Prostate gland (tissue), 2 donors: ENCODE measurements at regions not wholly inside any gene's neighbourhood (a gene's known extent, or its start where the extent isn't known, plus 50 kb on each side); places are given as distances from the start of the nearest gene placed in this dataset.

Experiments used
- DNase-seq: peaks from one replicate; pipeline ENCODE4 v3.0.0-alpha.2; 2019; ENCODE audit warnings: low spot score
- H3K27ac ChIP-seq, 2 donors: fragments of 200-600 bp; sonication (generic); 2 replicates each; pipeline ENCODE4 v1.5.1; 2017 to 2019
- H3K27me3 ChIP-seq: fragments of 200-600 bp; sonication (generic); replicated peaks from 2 replicates; pipeline ENCODE4 v1.5.1; 2019; ENCODE audit not compliant: insufficient read depth
- H3K36me3 ChIP-seq, 2 donors: fragments of 200-600 bp; sonication (generic); 1 replicate in 1 of 2; 2 replicates in 1 of 2; pipeline versions ENCODE4 v1.5.1 to v1.8.1; 2017 to 2019
- H3K4me1 ChIP-seq: fragments of 200-600 bp; sonication (generic); replicated peaks from 2 replicates; pipeline ENCODE4 v1.5.1; 2019
- H3K4me3 ChIP-seq, 2 donors: fragments of 200-600 bp; sonication (generic); 2 replicates each; pipeline ENCODE4 v1.5.1; 2017 to 2019
- H3K9me3 ChIP-seq: fragments of 200-600 bp; sonication (generic); 2 replicates; pipeline ENCODE4 v1.5.1; 2017
- POLR2A ChIP-seq: fragments of 450-650 bp; IDR thresholded peaks from one replicate; pipeline ENCODE4 v1.6.1; 2016; ENCODE audit warnings: antibody characterized with exemption, mild to moderate bottlenecking
- POLR2AphosphoS5 ChIP-seq: sonication (generic); formaldehyde crosslinking; IDR thresholded peaks from one replicate; pipeline ENCODE4 v1.6.1; 2017; ENCODE audit warnings: antibody characterized with exemption
- WGBS: methylation state at CpG from one replicate; pipeline ENCODE4 v1.1.5; 2018; 5-methylcytosine and 5-hydroxymethylcytosine counted together
- intact Hi-C: fragments of 100-400 bp; cut with DNase I; formaldehyde crosslinking; loops from one replicate; pipeline ENCODE4 v1.14.2; 2022
- TF ChIP-seq, protein P1 (sequence below), 4 experiments: fragments of 200-600 bp in 2 of 4; fragments of 450-650 bp in 2 of 4; sonication (generic) in 2 of 4; IDR thresholded peaks; 1 replicate in 3 of 4; 2 replicates in 1 of 4; pipeline ENCODE4 v1.5.1; 2016 to 2019; ENCODE audit warnings: antibody characterized with exemption in 4 of 4, mild to moderate bottlenecking in 2 of 4, moderate library complexity in 2 of 4

DNA sequence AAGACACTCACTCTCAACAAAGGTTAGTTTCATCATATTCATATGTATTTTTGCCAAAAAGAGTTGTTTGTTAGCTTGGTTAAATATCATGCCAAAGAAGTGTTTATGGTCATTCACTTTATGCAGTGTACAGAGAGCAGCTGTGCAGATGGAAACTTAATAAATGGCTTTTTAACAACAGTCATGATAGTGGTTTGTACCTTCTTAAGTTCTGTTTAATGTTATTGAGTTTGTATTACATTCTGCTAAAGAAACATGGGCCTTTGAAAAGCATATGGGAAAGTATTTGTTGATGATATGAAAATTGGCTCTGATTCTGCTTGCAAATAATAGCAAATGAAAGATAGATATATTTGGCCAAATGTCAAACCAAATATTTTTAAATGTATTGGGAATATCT lies 607.3 kb downstream of the NCAM2 start:
- TF ChIP-seq, protein P1, sequence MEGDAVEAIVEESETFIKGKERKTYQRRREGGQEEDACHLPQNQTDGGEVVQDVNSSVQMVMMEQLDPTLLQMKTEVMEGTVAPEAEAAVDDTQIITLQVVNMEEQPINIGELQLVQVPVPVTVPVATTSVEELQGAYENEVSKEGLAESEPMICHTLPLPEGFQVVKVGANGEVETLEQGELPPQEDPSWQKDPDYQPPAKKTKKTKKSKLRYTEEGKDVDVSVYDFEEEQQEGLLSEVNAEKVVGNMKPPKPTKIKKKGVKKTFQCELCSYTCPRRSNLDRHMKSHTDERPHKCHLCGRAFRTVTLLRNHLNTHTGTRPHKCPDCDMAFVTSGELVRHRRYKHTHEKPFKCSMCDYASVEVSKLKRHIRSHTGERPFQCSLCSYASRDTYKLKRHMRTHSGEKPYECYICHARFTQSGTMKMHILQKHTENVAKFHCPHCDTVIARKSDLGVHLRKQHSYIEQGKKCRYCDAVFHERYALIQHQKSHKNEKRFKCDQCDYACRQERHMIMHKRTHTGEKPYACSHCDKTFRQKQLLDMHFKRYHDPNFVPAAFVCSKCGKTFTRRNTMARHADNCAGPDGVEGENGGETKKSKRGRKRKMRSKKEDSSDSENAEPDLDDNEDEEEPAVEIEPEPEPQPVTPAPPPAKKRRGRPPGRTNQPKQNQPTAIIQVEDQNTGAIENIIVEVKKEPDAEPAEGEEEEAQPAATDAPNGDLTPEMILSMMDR (IDR thresholded peaks at IDR 0.05) = no peak
- TF ChIP-seq POLR2AphosphoS5 (no peak), POLR2A (no peak)
- Histone ChIP-seq H3K27ac (no peak overlapping the region), H3K4me3 (no peak overlapping the region), H3K9me3 (no peaks in the 10 kb centered on the region), H3K4me1 (no peaks in the 10 kb centered on the region), H3K27me3 (no peaks in the 10 kb centered on the region), H3K36me3 (no peaks in the 10 kb centered on the region)
- DNase-seq = no peak
- intact Hi-C loops = no loop called here

DNA sequence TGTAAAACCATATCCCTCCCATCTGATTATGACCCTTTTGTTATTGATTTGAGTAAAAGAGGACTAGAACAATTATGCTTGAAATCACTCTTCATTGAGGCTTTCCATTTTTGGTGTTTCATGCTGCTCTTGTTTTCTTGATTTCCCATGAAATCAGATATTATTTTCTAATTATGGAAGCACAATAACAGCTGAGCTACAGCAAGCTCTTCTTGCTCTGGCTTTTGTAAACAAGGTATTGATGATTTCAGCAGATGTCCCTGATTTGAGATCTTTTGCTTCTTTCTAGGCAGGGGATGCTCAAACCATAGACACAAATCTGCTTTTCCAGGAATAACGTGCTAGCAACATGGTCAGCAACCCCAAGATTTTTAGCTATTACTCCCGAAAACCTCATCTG lies 607.8 kb downstream of the NCAM2 start:
- H3K27me3 ChIP-seq = no peaks in the 10 kb centered on the region
- intact Hi-C loops = no loop called here
- H3K4me1 ChIP-seq = no peaks in the 10 kb centered on the region
- no peak overlapping the region for H3K4me3 ChIP-seq
- no peaks in the 10 kb centered on the region for H3K36me3 ChIP-seq
- DNase-seq = no peak
- H3K9me3 ChIP-seq = no peaks in the 10 kb centered on the region
- H3K27ac ChIP-seq = no peak overlapping the region
- WGBS = 80% methylated on average over 2 of the region's 2 CpGs
- TF ChIP-seq, protein P1 (IDR thresholded peaks at IDR 0.05) = no peak
- TF ChIP-seq POLR2AphosphoS5 (no peak), POLR2A (no peak)

DNA sequence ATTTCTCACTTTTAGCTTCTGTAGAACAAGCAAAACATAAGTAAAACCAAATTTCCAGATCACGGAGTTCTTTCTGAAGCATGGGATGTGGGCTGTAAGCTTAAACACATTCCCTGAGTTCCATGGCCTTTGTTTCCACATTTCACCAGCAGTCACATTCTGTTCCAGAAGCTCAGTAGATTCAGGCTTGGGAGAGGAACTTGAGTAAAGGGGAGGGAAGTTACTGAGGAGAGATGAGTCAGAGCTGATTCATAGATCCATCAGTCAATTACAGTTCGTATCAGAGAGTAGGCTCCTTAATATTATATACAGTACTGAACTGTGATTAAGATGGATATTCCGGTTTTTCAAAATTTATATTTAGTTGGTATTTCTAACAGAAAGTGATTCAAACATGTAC lies 614.3 kb downstream of the NCAM2 start:
- WGBS = 54% methylated on average over 3 of the region's 3 CpGs
- no peak overlapping the region for H3K27ac ChIP-seq
- intact Hi-C loops = no loop called here

DNA sequence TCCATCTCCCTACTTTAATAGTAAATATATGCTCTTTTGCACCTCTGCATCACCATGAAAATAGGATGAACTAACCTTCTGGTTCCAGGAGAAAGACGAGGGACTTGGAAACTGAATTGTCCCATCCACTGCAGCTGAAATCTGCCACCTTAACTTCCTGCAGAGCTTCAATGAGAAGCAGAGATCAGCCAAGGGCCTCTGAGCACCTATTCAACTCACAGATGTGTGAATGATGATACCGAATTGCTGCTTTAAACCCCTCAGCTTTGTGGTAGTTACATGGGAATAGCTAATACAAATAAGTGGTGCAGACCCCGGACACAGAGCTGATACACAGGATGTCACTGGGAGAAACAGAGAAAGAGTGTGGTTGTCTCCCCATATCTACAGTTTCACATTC lies 616.8 kb downstream of the NCAM2 start:
- intact Hi-C loops = no loop called here
- TF ChIP-seq POLR2AphosphoS5 = no peak
- no peak for TF ChIP-seq POLR2A
- TF ChIP-seq, protein P1 (IDR thresholded peaks at IDR 0.05) = no peak
- Histone ChIP-seq H3K27ac (no peak overlapping the region), H3K36me3 (no peaks in the 10 kb centered on the region), H3K27me3 (no peaks in the 10 kb centered on the region), H3K9me3 (no peaks in the 10 kb centered on the region), H3K4me1 (no peaks in the 10 kb centered on the region), H3K4me3 (no peak overlapping the region)
- WGBS = 80% methylated on average over 3 of the region's 3 CpGs
- no peak for DNase-seq

More for the DNA sequence above, 614.3 kb downstream of the NCAM2 start:
- Histone ChIP-seq H3K36me3 (no peaks in the 10 kb centered on the region), H3K27me3 (no peaks in the 10 kb centered on the region), H3K9me3 (no peaks in the 10 kb centered on the region), H3K4me3 (no peak overlapping the region), H3K4me1 (no peaks in the 10 kb centered on the region)
- no peak for TF ChIP-seq POLR2A
- TF ChIP-seq, protein P1 (IDR thresholded peaks at IDR 0.05) = no peak
- TF ChIP-seq POLR2AphosphoS5 = no peak
- no peak for DNase-seq

DNA sequence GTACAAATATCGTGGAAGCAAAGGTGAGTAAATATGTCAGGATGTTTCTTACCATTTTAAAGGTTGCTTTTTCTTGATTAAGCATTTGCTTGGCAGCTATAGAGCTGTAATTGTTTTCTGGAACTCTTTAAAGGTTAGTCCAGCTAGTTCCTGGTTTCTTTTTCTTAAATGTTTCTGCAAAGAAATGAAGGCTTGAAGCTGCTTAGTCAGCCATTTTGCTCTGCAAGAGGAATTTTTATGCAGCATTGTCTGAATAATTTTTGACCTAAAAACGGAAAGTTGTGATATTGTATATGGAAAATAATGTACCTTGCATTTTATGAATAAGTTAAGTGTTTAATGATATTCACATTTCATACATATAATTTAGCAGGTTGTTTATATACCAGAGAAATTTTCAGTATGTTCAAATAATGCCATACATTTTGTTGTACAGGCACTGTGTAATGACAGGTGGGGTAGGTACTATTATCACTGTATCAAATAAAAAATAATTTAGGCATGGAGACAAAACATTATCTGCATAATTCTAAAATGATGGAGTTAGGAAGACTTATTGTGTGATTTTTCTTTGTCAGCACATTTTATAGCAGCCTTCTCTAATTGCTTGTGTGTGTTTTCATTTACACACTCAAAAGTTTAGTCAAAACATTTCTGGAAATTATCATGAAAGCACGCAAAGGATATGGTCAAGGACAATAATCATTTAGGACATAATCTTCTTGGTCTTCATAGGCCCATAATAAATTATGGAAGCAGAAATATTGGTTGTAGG lies 624.4 kb downstream of the NCAM2 start:
- no peaks in the 10 kb centered on the region for H3K36me3 ChIP-seq
- no peak for DNase-seq
- H3K27me3 ChIP-seq = no peaks in the 10 kb centered on the region
- H3K4me1 ChIP-seq = no peaks in the 10 kb centered on the region
- 76% methylated on average over 3 of the region's 3 CpGs for WGBS
- H3K27ac ChIP-seq = no peak overlapping the region
- no peak for TF ChIP-seq POLR2A
- H3K4me3 ChIP-seq = no peak overlapping the region
- no peaks in the 10 kb centered on the region for H3K9me3 ChIP-seq
- intact Hi-C loops = no loop called here
